GM21367 (cell line): ENCODE measurements at regions not wholly inside any gene's neighbourhood (a gene's known extent, or its start where the extent isn't known, plus 50 kb on each side); places are given as distances from the start of the nearest gene placed in this dataset.
A peak's percentile ranks its signal among the peaks of the same experiment; 100 is the strongest.

Experiments
- ATAC-seq: cut with Tn5 transposase; IDR thresholded peaks from one replicate; pipeline ENCODE4 v1.9.1; 2021; ENCODE audit not compliant: unreplicated experiment

GRCh38 chr12:67425394-67425793, 156.2 kb downstream of the CAND1 start:
- ATAC-seq, result no peak

- ATAC-seq, result no peak
Observed at GRCh38 chr12:67426067-67426466, 156.9 kb downstream of the CAND1 start.

GRCh38 chr12:67427336-67427735, 158.2 kb downstream of the CAND1 start:
- ATAC-seq, result no peak

DNA sequence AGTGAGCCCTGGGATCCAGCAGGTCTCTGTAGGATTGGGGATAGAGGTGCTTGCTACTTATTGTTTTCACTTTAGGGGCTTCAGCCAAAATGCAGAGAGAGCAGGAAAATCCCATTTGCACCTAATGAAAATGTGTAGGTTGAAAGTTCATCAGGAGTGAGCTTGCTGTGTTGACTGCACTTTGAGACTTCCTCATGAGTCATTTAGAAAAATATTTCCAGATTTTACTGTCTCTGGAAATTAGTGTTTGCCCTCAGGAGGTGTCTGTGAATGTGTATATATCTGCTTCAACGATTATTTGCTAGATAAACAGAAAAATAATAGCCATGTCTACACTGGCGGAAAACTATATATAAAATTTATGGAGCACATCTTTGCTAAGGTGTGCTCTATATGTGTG, 159.3 kb downstream of the CAND1 start:
- ATAC-seq, result no peak

GRCh38 chr12:67430708-67431335, 161.7 kb downstream of the CAND1 start:
- ATAC-seq, result no peak

GRCh38 chr12:67431411-67432020, 162.4 kb downstream of the CAND1 start:
- no peak for ATAC-seq

- peak; percentile 79 for ATAC-seq
Observed at GRCh38 chr12:67433385-67434175, 164.4 kb downstream of the CAND1 start.

DNA sequence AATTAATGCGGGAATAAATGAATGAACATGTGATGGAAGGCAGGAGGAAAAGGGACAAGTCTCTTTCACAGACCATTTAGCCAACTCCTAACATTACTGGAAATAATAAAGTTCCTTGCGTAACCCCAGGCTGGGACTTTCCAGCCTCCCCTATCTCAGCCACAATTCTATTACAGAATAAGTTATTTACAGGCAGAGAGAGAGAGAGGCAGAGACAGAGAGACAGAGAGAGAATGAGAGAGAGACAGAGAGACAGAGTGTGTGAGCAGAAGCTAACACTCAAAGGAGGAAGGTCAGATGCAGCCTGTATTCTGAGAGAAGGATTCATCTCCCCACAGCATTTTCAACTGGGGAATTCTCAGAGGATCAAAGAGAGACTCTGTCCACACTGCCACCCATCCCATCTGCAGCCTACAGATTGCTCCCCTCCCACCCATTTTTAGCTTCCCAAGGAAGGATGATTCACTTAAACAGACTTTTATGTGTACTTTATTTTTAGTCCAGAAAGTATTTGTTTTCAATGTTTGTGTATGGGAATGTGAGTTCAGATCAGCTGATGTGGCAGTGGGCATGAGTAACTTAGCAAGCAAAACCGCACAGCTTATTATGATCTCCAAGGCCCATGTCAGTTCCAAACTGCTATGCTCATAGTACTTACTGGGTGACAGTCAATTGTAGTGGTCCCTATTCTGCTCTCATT, 165.7 kb downstream of the CAND1 start:
- no peak for ATAC-seq

- ATAC-seq, result no peak
Observed at GRCh38 chr12:67436230-67436629, 167.1 kb downstream of the CAND1 start.

DNA sequence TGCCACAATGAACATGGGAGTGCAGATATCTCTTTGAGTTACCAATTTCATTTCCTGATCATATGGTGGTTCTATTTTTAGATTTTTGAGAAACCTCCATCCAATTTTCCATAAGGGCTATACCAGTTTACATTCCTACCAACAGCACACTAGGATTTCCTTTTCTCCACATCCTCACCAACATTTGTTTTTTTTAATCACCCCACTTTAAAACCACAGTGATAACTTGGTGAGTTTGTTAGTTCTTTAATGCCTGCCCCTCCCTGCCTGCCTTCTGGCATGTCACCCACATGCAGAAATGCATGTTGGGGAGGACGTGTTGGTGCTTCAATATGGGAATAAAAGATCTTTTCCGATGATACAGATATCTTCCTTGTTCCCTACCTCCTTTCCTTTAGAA, 167.9 kb downstream of the CAND1 start:
- no peak for ATAC-seq

DNA sequence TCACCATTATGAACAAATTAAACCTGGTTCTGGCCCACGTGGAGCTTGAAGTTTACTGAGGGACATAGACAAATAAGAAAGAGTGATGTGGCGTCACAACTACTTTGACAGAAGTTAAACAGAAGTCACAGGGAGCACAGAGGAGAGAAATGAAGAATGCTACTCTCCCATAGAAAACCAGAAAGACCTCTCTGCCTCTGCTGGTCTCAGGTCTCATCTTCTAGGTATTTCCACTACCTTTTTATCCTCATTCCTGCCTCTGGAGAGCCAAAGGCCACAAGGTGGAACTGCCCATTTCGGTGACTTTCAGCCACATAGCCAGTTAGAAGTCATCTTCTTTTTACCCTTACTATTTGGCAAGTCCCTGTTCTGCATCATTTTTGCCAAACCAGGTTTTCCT, 170.5 kb downstream of the CAND1 start:
- no peak for ATAC-seq

DNA sequence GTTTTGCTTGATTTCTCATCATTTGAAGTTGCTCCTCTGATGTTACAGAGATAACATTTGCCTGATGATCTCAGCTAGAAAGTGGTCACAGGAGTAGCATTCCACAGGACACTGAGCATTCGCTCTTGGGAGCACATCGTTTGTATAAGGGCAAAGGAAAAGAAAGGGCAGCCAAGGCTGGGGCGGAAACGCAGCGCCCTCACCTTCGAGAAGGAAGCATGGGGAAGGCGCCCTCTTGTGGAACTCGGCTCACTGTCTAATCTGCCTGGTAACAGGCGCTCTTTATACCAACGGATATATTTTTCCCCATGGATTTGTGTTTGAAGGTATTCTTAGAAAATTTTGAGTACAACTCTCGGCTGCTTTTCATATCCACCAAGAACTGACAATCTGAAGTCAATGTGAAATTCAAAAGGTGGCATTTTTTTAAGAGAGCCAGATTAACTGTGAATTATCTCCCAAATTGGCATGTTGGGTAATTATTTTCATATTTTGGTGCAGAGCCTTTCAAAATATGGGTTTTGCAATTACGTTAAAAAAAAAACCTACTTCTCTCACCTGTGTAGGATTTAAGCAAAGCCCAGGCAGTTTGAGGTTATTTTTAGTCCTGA, 172.7 kb downstream of the CAND1 start:
- ATAC-seq, result peak; percentile 96

DNA sequence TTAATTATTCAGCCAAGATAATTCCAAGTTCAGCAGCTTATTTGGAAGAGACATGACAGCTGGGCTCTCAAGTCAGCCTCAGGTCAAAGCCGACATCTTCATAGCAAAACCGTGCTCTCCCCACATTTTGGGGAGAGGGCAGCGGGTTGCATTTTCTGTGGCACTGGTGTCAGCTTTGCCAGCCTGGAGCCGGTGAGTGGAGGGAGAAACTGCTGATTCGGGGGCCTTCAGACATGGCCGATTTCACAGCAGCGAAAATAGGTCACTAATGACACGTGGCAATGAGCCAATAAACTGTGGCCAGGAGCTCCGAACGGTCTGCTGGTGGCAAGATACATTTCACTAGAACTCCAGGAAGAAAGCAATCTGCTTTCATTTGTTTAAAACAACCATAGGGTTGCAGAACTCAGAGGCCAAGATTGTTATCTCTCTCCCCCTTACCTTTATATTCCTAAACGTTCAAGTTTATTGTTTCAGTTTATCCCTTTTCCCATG, 173.2 kb downstream of the CAND1 start:
- no peak for ATAC-seq

DNA sequence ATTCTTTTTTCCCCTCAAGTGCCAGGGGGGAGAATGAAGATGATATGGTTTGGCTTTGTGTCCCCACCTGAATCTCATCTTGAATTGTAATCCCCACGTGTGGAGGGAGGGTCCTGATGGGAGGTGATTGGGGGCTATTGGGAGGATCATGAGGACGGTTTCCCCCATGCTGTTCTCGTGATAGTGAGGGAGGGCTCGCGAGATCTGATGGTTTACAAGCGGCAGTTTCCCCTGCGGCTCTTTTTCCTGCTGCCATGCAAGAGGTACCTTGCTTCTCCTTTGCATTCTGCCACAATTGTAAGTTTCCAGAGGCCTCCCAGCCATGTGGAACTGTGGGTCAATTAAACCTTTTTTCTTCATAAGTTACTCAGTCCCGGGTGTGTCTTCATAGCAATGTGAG, 173.7 kb downstream of the CAND1 start:
- ATAC-seq, result no peak

DNA sequence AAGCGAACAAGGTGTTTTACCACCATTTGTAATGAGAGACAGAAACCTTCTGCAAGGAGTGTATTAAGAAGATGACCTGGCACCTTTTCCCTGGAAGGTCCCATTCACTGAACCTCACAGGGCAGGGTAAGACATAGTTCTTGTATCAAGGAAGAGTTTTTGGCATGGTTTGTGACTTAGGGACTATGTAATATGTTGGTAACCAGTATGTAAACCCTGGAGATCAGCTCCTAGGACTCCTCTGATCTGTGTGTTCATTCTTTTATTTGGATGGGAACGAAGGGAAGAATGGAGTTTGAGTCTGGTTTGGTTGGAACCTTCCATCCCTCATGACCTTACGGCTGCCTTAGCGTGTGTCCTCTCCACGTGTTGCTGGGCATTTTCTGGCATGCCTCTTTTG, 175.4 kb downstream of the CAND1 start:
- no peak for ATAC-seq

DNA sequence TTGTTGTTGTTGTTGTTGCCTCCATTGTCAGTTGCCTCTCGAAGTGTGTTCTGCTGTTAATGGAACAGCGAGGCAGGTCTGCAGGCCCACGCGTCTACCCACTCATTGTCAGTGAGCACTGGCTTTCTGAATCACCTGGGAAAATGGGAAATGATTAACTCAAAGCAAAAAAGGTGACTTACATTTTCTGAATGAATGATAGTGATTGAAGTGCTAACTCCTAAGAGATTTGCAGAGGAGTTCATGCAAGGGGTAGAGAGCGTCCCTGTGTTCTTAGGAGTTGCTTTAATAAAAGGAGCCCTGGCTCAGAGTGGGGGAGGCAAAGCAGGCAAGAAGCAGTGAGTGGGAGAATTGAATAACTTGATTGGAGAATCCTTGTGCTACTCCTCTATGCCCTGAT, 177.6 kb downstream of the CAND1 start:
- ATAC-seq, result no peak

DNA sequence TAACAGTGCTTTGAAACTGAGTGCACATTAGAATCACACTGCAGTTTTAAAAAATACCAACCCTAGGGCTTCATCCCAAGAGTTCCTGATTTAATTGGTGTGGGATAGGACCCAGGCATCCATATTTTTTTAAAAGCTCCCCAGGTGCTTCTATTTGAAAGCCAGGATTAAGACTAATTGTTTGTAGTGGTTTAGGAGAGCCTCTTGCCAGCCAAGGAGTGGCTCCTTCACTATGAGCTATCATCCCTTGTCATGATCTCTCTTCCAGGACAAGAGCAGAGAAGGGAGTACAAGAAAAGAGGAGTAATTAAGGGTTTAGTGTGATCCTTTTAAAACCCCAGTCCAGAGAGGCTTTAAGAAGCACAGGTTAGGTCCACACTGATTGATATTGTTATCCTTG, 178.0 kb downstream of the CAND1 start:
- ATAC-seq, result no peak

GRCh38 chr12:67449591-67450052, 180.5 kb downstream of the CAND1 start:
- peak; percentile 81 for ATAC-seq

- no peak for ATAC-seq
Observed at GRCh38 chr12:67450441-67450840, 181.3 kb downstream of the CAND1 start.

DNA sequence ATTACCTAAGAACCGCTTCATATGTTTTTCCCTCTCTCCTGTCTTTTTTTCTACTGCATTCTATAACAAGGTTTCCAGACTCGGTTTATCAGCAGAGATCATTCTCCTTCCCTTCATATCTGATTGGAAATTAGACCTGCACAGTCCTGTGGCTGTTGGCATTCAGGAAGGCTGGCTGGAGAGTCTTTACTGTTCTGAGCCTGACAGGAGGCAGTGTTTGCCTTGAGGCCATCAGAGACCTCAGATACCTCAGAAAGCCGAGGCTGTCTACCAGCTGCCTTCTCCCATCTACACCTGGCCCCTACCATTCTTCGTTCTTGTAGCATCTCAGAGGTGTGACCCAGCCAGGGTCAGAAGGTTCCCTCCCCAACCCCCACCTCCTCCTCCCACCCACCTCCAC, 182.0 kb downstream of the CAND1 start:
- no peak for ATAC-seq
